GM23248 (cell line): ENCODE measurements at regions not wholly inside any gene's neighbourhood (a gene's known extent, or its start where the extent isn't known, plus 50 kb on each side); places are given as distances from the start of the nearest gene placed in this dataset.

Experiments
- EZH2 ChIP-seq: fragments of 200-600 bp; sonication (generic); IDR thresholded peaks from 2 replicates; pipeline ENCODE4 v1.6.1; 2018; ENCODE audit warnings: antibody characterized with exemption, mild to moderate bottlenecking; ENCODE audit not compliant: insufficient read depth, poor library complexity, severe bottlenecking
- EZH2phosphoT487 ChIP-seq: fragments of 200-600 bp; sonication (generic); IDR thresholded peaks from 2 replicates; pipeline ENCODE4 v1.6.1; 2018; ENCODE audit warnings: antibody characterized with exemption, moderate library complexity, mild to moderate bottlenecking, low read depth; ENCODE audit not compliant: insufficient read depth

DNA sequence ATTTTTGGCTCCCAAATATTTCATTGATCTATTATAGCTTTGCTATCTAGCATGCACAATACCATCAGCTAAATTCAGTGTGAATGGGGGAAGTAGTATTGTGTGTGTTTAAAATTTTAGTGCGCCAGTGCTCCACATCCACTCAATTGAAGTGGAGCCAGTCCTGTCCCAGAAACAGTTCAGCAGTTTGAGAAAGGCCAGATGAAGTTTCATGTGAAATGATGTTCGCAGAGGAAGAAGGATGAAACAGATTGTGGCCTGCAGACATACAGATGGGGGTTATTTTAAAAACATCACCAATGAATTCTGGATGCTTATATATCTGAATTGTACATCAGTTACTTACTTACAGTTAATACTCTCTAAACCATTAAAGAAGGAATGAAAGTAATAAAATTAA, 129.4 kb downstream of the SPRY2 start:
- TF ChIP-seq EZH2 = no peak
- no peak for TF ChIP-seq EZH2phosphoT487
